ENCODE measurements at regions not wholly inside any gene's neighbourhood (a gene's known extent, or its start where the extent isn't known, plus 50 kb on each side); places are given as distances from the start of the nearest gene placed in this dataset.

- Mint-ChIP-seq H3K27me3 (ENCODE audit: low read depth) (no peaks in the 10 kb centered on the region), H3K9me3 (peaks cover 11% of the 10 kb centered on the region), H3K4me3 (no peak overlapping the region), H3K4me1 (peaks cover 6% of the 10 kb centered on the region), H3K27ac (no peak overlapping the region), H3K36me3 (ENCODE audit: low read depth) (no peaks in the 10 kb centered on the region)
- TF ChIP-seq CTCF (IDR thresholded peaks at IDR 0.05; ENCODE audit: unreplicated experiment in 3 of 3), result no peak
Observed at GRCh38 chr5:67673180-67673579, 476.6 kb upstream of the CD180 start.

GRCh38 chr5:67672636-67673035 lies 476.0 kb upstream of the CD180 start:
- Mint-ChIP-seq H3K9me3 (peaks cover 15% of the 10 kb centered on the region), H3K36me3 (ENCODE audit: low read depth) (peaks cover under 1% of the 10 kb centered on the region), H3K27me3 (ENCODE audit: low read depth) (no peaks in the 10 kb centered on the region), H3K4me3 (no peak overlapping the region), H3K27ac (no peak overlapping the region), H3K4me1 (peaks cover 2% of the 10 kb centered on the region)
- no peak for TF ChIP-seq CTCF (IDR thresholded peaks at IDR 0.05; ENCODE audit: unreplicated experiment in 3 of 3)

GRCh38 chr5:67669916-67670315 lies 473.3 kb upstream of the CD180 start:
- Mint-ChIP-seq H3K36me3 (ENCODE audit: low read depth) (peaks cover 9% of the 10 kb centered on the region), H3K27me3 (ENCODE audit: low read depth) (no peaks in the 10 kb centered on the region), H3K4me3 (no peak overlapping the region), H3K4me1 (no peaks in the 10 kb centered on the region), H3K9me3 (peaks cover 31% of the 10 kb centered on the region), H3K27ac (no peak overlapping the region)
- TF ChIP-seq CTCF (IDR thresholded peaks at IDR 0.05; ENCODE audit: unreplicated experiment in 3 of 3), result no peak

GRCh38 chr5:67660149-67660548 lies 463.6 kb upstream of the CD180 start:
- TF ChIP-seq CTCF (IDR thresholded peaks at IDR 0.05; ENCODE audit: unreplicated experiment in 3 of 3), result no peak
- Mint-ChIP-seq H3K4me3 (no peak overlapping the region), H3K4me1 (no peaks in the 10 kb centered on the region), H3K9me3 (peaks cover 21% of the 10 kb centered on the region), H3K27me3 (ENCODE audit: low read depth) (no peaks in the 10 kb centered on the region), H3K36me3 (ENCODE audit: low read depth) (no peaks in the 10 kb centered on the region), H3K27ac (no peak overlapping the region)

GRCh38 chr5:67659288-67659687 lies 462.7 kb upstream of the CD180 start:
- Mint-ChIP-seq H3K9me3 (peaks cover 20% of the 10 kb centered on the region), H3K4me3 (no peak overlapping the region), H3K4me1 (no peaks in the 10 kb centered on the region), H3K27ac (no peak overlapping the region), H3K36me3 (ENCODE audit: low read depth) (no peaks in the 10 kb centered on the region), H3K27me3 (ENCODE audit: low read depth) (no peaks in the 10 kb centered on the region)
- no peak for TF ChIP-seq CTCF (IDR thresholded peaks at IDR 0.05; ENCODE audit: unreplicated experiment in 3 of 3)

GRCh38 chr5:67657055-67657454 lies 460.5 kb upstream of the CD180 start:
- no peak for TF ChIP-seq CTCF (IDR thresholded peaks at IDR 0.05; ENCODE audit: unreplicated experiment in 3 of 3)
- Mint-ChIP-seq H3K27ac (no peak overlapping the region), H3K4me3 (no peak overlapping the region), H3K9me3 (peaks cover 5% of the 10 kb centered on the region), H3K36me3 (ENCODE audit: low read depth) (no peaks in the 10 kb centered on the region), H3K4me1 (peaks cover 4% of the 10 kb centered on the region), H3K27me3 (ENCODE audit: low read depth) (no peaks in the 10 kb centered on the region)

All from nephron (organoid).